PC-3 (cell line): ENCODE measurements at regions not wholly inside any gene's neighbourhood (a gene's known extent, or its start where the extent isn't known, plus 50 kb on each side); places are given as distances from the start of the nearest gene placed in this dataset.

Experiments
- ATAC-seq: fragments of 200-7000 bp; cut with Tn5 transposase; 2 replicates; pipeline ENCODE4 v1.9.1; 2020; ENCODE audit warnings: mild to moderate bottlenecking, moderate library complexity
- BruUV-seq: library from RNA; stranded (reverse); fragments of 400-500 nt; replicated peaks from 2 replicates; lab custom pipeline; 2021; lab: Mats Ljungman, UMichigan
- CTCF ChIA-PET: fragments of 300-600 bp; sonication (Branson Sonifier 250); formaldehyde crosslinking; loops from one replicate; lab custom pipeline; 2022; ENCODE audit warnings: antibody characterized with exemption; lab: Charles Lee
- POLR2A ChIA-PET: fragments of 300-600 bp; sonication (Branson Sonifier 250); formaldehyde crosslinking; loops from one replicate; lab custom pipeline; 2022; ENCODE audit warnings: antibody characterized with exemption; ENCODE audit not compliant: unreplicated experiment; lab: Charles Lee
- DNase-seq: peaks from one replicate; pipeline ENCODE4 v3.0.0-alpha.2; 2015
- H2AFZ ChIP-seq: fragments of 300-600 bp; sonication (generic); 2 replicates; pipeline ENCODE4 v1.6.0; 2016; ENCODE audit warnings: antibody characterized with exemption, low read length
- H3F3A ChIP-seq: fragments of 300-600 bp; sonication (generic); one replicate; pipeline ENCODE4 v1.6.0; 2017; ENCODE audit warnings: antibody characterized with exemption, low read length, control low read depth, mild to moderate bottlenecking; ENCODE audit not compliant: unreplicated experiment
- H3K27ac ChIP-seq: fragments of 300-600 bp; sonication (generic); 2 replicates; pipeline ENCODE4 v1.5.1; 2016; ENCODE audit warnings: mild to moderate bottlenecking, low read length
- H3K27me3 ChIP-seq: fragments of 300-600 bp; sonication (generic); 2 replicates; pipeline ENCODE4 v1.6.1; 2016; ENCODE audit warnings: low read length, mixed read lengths
- H3K36me3 ChIP-seq: fragments of 300-600 bp; sonication (generic); 2 replicates; pipeline ENCODE4 v1.6.1; 2016; ENCODE audit warnings: low read depth, mixed run types, low read length, mixed read lengths
- H3K4me1 ChIP-seq: fragments of 300-600 bp; sonication (generic); 2 replicates; pipeline ENCODE4 v1.5.1; 2016; ENCODE audit warnings: low read length; ENCODE audit not compliant: insufficient read depth
- H3K4me2 ChIP-seq: fragments of 300-600 bp; sonication (generic); 2 replicates; pipeline ENCODE4 v1.6.0; 2016; ENCODE audit warnings: low read length
- H3K4me3 ChIP-seq: fragments of 300-600 bp; sonication (generic); 2 replicates; pipeline ENCODE4 v1.5.1; 2016; ENCODE audit warnings: mild to moderate bottlenecking, low read length, mixed read lengths
- H3K79me2 ChIP-seq: fragments of 300-600 bp; sonication (generic); 2 replicates; pipeline ENCODE4 v1.6.1; 2017; ENCODE audit warnings: low read length, mixed read lengths
- H3K9ac ChIP-seq: fragments of 300-600 bp; sonication (generic); 2 replicates; pipeline ENCODE4 v1.6.0; 2016; ENCODE audit warnings: mild to moderate bottlenecking, low read length
- H3K9me2 ChIP-seq: fragments of 300-600 bp; sonication (generic); replicated peaks from 2 replicates; pipeline ENCODE4 v1.6.1; 2016; ENCODE audit warnings: mixed run types, low read length, mixed read lengths
- H3K9me3 ChIP-seq: fragments of 300-600 bp; sonication (generic); 2 replicates; pipeline ENCODE4 v1.6.1; 2016; ENCODE audit warnings: low read length, mixed read lengths
- H4K20me1 ChIP-seq: fragments of 300-600 bp; sonication (generic); 2 replicates; pipeline ENCODE4 v1.6.1; 2016; ENCODE audit warnings: low read length, mixed read lengths
- CTCF ChIP-seq: fragments of 300-600 bp; sonication (generic); conservative IDR thresholded peaks from 2 replicates; pipeline ENCODE4 v1.5.1; 2017; ENCODE audit warnings: antibody characterized with exemption, low read depth, mild to moderate bottlenecking, low read length
- EZH2 ChIP-seq: fragments of 300-600 bp; sonication (generic); IDR thresholded peaks from one replicate; pipeline ENCODE4 v1.6.1; 2017; ENCODE audit warnings: antibody characterized with exemption, mild to moderate bottlenecking, low read length; ENCODE audit not compliant: unreplicated experiment
- EZH2phosphoT487 ChIP-seq: fragments of 300-600 bp; sonication (generic); IDR thresholded peaks from 2 replicates; pipeline ENCODE4 v1.6.1; 2018; ENCODE audit warnings: mild to moderate bottlenecking, antibody characterized with exemption, low read length, borderline replicate concordance
- intact Hi-C: fragments of 100-400 bp; cut with micrococcal nuclease; formaldehyde crosslinking; loops from 2 replicates; pipeline ENCODE4 v1.9.0; 2023

GRCh38 chr6:53724501-53724900 is 58.9 kb upstream of the KLHL31 start:
- POLR2A ChIA-PET = no interaction called here
- Histone ChIP-seq H3K9ac (no peak overlapping the region), H3K4me1 (peaks cover 17% of the 10 kb centered on the region), H3K79me2 (no peaks in the 10 kb centered on the region), H2AFZ (peak overlapping the region; percentile 54; the same call in 1 of the 2 replicates), H3K4me3 (no peak overlapping the region), H3K27me3 (no peaks in the 10 kb centered on the region), H3F3A (no peaks in the 10 kb centered on the region), H3K36me3 (no peaks in the 10 kb centered on the region), H3K9me3 (no peaks in the 10 kb centered on the region), H3K4me2 (0 out of 2 replicates have a peak overlapping the region, but pooled peaks have one; percentile 44), H3K27ac (no peak overlapping the region), H4K20me1 (no peaks in the 10 kb centered on the region), H3K9me2 (no peaks in the 10 kb centered on the region)
- BruUV-seq = no TSS peak
- intact Hi-C loops = loop anchor here (10.0 kb wide), 1 partner anchor 550 kb away; no protein-coding TSS in a partner anchor
- CTCF ChIA-PET = interaction anchor here (0.5 to 2.0 kb wide), 2 partner anchors 10 to 231 kb away, joined by 6 read pairs; no protein-coding TSS in a partner anchor
- no peak for TF ChIP-seq CTCF
- no peak for ATAC-seq
- DNase-seq = no peak

GRCh38 chr6:53723331-53723730 is 57.8 kb upstream of the KLHL31 start:
- Histone ChIP-seq H2AFZ (no peak overlapping the region), H3K4me2 (peak overlapping the region; percentile 44; the same call in 1 of the 2 replicates), H3K4me1 (peaks cover 21% of the 10 kb centered on the region), H3K27ac (no peak overlapping the region), H3K79me2 (no peaks in the 10 kb centered on the region), H4K20me1 (no peaks in the 10 kb centered on the region), H3K36me3 (no peaks in the 10 kb centered on the region), H3K9ac (no peak overlapping the region), H3K27me3 (no peaks in the 10 kb centered on the region), H3K9me3 (no peaks in the 10 kb centered on the region), H3K9me2 (no peaks in the 10 kb centered on the region), H3K4me3 (no peak overlapping the region), H3F3A (no peaks in the 10 kb centered on the region)
- no TSS peak for BruUV-seq
- peak; percentile 52 for DNase-seq
- no peak for TF ChIP-seq CTCF
- TF ChIP-seq EZH2phosphoT487 = no peak
- no peak for TF ChIP-seq EZH2
- CTCF ChIA-PET = no interaction called here
- ATAC-seq = no peak; the same call in 1 of the 2 replicates
- intact Hi-C loops = loop anchor here (10.0 kb wide), 1 partner anchor 549 kb away; no protein-coding TSS in a partner anchor
- POLR2A ChIA-PET = interaction anchor here (0.6 kb wide), 1 partner anchor 71 kb away, joined by 4 read pairs; the partner anchor contains the start of gene LRRC1

- H4K20me1 ChIP-seq = no peaks in the 10 kb centered on the region
- ATAC-seq = no peak
- no peaks in the 10 kb centered on the region for H3K36me3 ChIP-seq
- BruUV-seq = no TSS peak
- no peak overlapping the region for H3K9ac ChIP-seq
- no peak overlapping the region for H3K4me3 ChIP-seq
- TF ChIP-seq EZH2 (no peak), CTCF (no peak), EZH2phosphoT487 (no peak)
- no peaks in the 10 kb centered on the region for H3K79me2 ChIP-seq
- H3K27ac ChIP-seq = no peak overlapping the region
- H3K4me2 ChIP-seq = no peak overlapping the region
- no peaks in the 10 kb centered on the region for H3F3A ChIP-seq
- H3K4me1 ChIP-seq = peaks cover 21% of the 10 kb centered on the region
- DNase-seq = no peak
- no peaks in the 10 kb centered on the region for H3K9me2 ChIP-seq
- ChIA-PET POLR2A (no interaction called here), CTCF (no interaction called here)
- H3K27me3 ChIP-seq = no peaks in the 10 kb centered on the region
- intact Hi-C loops = loop anchor here (10.0 kb wide), 1 partner anchor 547 kb away; no protein-coding TSS in a partner anchor
- no peaks in the 10 kb centered on the region for H3K9me3 ChIP-seq
- no peak overlapping the region for H2AFZ ChIP-seq
These were observed 56.2 kb upstream of the KLHL31 start for GRCh38 chr6:53721766-53722165.
